GM23248 (cell line): ENCODE measurements at regions not wholly inside any gene's neighbourhood (a gene's known extent, or its start where the extent isn't known, plus 50 kb on each side); places are given as distances from the start of the nearest gene placed in this dataset.

Experiments used
- DNase-seq: peaks from one replicate; pipeline ENCODE4 v3.0.0-alpha.2; 2015
- H2AFZ ChIP-seq: fragments of 200-600 bp; sonication (generic); 2 replicates; pipeline ENCODE4 v1.6.1; 2016; ENCODE audit warnings: antibody characterized with exemption
- H3F3A ChIP-seq: fragments of 200-600 bp; sonication (generic); 2 replicates; pipeline ENCODE4 v1.6.1; 2016; ENCODE audit warnings: mild to moderate bottlenecking, antibody characterized with exemption, mixed run types; ENCODE audit not compliant: insufficient read depth
- H3K27ac ChIP-seq: fragments of 200-600 bp; sonication (generic); 2 replicates; pipeline ENCODE4 v1.5.1; 2016; ENCODE audit warnings: mild to moderate bottlenecking
- H3K27me3 ChIP-seq: fragments of 200-600 bp; sonication (generic); replicated peaks from 2 replicates; pipeline ENCODE4 v1.6.1; 2016; ENCODE audit warnings: mild to moderate bottlenecking; ENCODE audit not compliant: insufficient read depth
- H3K36me3 ChIP-seq: fragments of 200-600 bp; sonication (generic); 2 replicates; pipeline ENCODE4 v1.6.1; 2016; ENCODE audit warnings: low read depth, mild to moderate bottlenecking
- H3K4me1 ChIP-seq: fragments of 200-600 bp; sonication (generic); 2 replicates; pipeline ENCODE4 v1.6.1; 2016; ENCODE audit warnings: mild to moderate bottlenecking; ENCODE audit not compliant: insufficient read depth
- H3K4me2 ChIP-seq: fragments of 200-600 bp; sonication (generic); one replicate; pipeline ENCODE4 v1.6.1; 2016; ENCODE audit warnings: mild to moderate bottlenecking; ENCODE audit not compliant: unreplicated experiment
- H3K4me3 ChIP-seq: fragments of 200-600 bp; sonication (generic); 2 replicates; pipeline ENCODE4 v1.5.1; 2016; ENCODE audit warnings: mild to moderate bottlenecking
- H3K79me2 ChIP-seq: fragments of 200-600 bp; sonication (generic); 2 replicates; pipeline ENCODE4 v1.6.1; 2016; ENCODE audit warnings: mild to moderate bottlenecking; ENCODE audit not compliant: insufficient read depth
- H3K9ac ChIP-seq: fragments of 200-600 bp; sonication (generic); 2 replicates; pipeline ENCODE4 v1.6.1; 2016; ENCODE audit warnings: mild to moderate bottlenecking
- H3K9me2 ChIP-seq: fragments of 200-600 bp; sonication (generic); 2 replicates; pipeline ENCODE4 v1.6.1; 2016; ENCODE audit warnings: mixed run types, mild to moderate bottlenecking, moderate library complexity; ENCODE audit not compliant: insufficient read depth
- H3K9me3 ChIP-seq: fragments of 200-600 bp; sonication (generic); one replicate; pipeline ENCODE4 v1.6.1; 2017; ENCODE audit warnings: low read depth
- H4K20me1 ChIP-seq: fragments of 200-600 bp; sonication (generic); 2 replicates; pipeline ENCODE4 v1.6.0; 2016; ENCODE audit not compliant: insufficient read depth
- EZH2 ChIP-seq: fragments of 200-600 bp; sonication (generic); IDR thresholded peaks from 2 replicates; pipeline ENCODE4 v1.6.1; 2018; ENCODE audit warnings: antibody characterized with exemption, mild to moderate bottlenecking; ENCODE audit not compliant: insufficient read depth, poor library complexity, severe bottlenecking
- EZH2phosphoT487 ChIP-seq: fragments of 200-600 bp; sonication (generic); IDR thresholded peaks from 2 replicates; pipeline ENCODE4 v1.6.1; 2018; ENCODE audit warnings: antibody characterized with exemption, moderate library complexity, mild to moderate bottlenecking, low read depth; ENCODE audit not compliant: insufficient read depth
- WGBS, 2 experiments: methylation state at CpG; one replicate each; pipeline ENCODE4 v1.1.6; 2015 to 2017; ENCODE audit warnings: low lambda C conversion rate in 2 of 2, low coverage in 1 of 2; ENCODE audit errors: missing lambda C conversion rate in 2 of 2; 5-methylcytosine and 5-hydroxymethylcytosine counted together
- in situ Hi-C: fragments of 300-500 bp; cut with MboI; formaldehyde crosslinking; loops from 2 replicates; pipeline ENCODE4 v1.15.0; 2020

DNA sequence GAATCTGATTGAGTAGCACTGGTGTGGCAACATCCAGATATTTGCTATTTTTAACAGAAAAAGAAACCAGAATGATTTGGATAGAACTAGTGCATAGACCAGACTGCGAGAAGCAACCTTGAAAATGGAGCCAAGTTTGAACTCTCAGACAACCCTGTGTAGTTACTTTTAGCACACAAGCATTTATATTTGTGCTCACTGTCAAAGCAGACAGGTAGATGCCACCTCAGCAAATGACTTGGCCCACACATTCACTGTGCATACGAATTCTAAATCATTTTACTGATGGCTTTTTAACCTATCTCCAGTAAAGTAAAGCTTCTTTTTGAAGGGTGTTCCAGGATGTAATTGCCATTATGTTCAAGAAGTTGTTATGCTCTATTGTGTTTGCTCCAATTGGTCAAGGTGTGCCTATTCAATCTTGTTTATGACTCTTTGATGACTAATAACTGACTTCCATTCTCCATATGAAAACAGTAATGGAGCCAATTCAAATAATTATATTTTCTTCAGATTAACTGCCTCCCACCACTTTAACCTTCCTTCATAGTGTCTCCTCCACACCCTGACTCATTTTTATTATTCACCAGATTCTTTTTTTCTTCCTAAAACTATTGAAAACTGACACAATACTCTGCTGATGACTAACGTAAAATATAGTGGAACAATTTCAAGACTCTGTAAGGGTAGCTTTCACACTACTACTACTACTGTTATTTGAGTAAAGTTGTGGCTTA lies 138.5 kb downstream of the CCER1 start:
- H3K27me3 ChIP-seq = no peaks in the 10 kb centered on the region
- H3K4me2 ChIP-seq = no peak overlapping the region
- no peaks in the 10 kb centered on the region for H3K9me2 ChIP-seq
- peaks cover 17% of the 10 kb centered on the region; the same call in 1 of the 2 replicates for H3F3A ChIP-seq
- H3K9me3 ChIP-seq = no peaks in the 10 kb centered on the region
- no peak overlapping the region for H2AFZ ChIP-seq
- DNase-seq = peak; percentile 68
- WGBS, 2 experiments = 57 to 63% methylated on average over 3 of the region's 3 CpGs
- H3K36me3 ChIP-seq = no peaks in the 10 kb centered on the region
- H4K20me1 ChIP-seq = no peaks in the 10 kb centered on the region
- no peaks in the 10 kb centered on the region for H3K79me2 ChIP-seq
- no peak overlapping the region for H3K9ac ChIP-seq
- H3K4me1 ChIP-seq = peaks cover 12% of the 10 kb centered on the region
- H3K27ac ChIP-seq = no peak overlapping the region
- in situ Hi-C loops = no loop called here
- no peak overlapping the region for H3K4me3 ChIP-seq
- TF ChIP-seq EZH2phosphoT487 = no peak
- TF ChIP-seq EZH2 = no peak

DNA sequence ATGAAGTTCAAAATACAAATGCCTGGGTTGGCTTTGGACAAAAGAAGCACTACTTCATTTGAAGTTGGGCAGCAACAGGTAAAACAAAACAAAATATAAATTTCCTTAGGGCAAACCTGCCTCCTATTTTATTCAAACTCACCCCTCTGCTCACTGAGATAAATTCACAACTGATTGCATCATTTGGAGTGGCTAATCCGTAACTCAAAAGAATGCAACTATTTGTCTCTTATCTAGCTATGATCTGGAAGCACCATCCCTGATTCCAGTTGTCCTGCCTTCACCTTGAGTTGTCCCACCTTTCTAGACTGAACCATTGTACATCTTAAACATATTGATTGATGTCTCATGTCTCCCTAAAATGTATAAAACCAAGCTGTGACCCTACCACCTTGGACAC lies 145.0 kb downstream of the CCER1 start:
- Histone ChIP-seq H3K9me3 (no peaks in the 10 kb centered on the region), H4K20me1 (no peaks in the 10 kb centered on the region), H2AFZ (no peak overlapping the region), H3K4me2 (no peak overlapping the region), H3K9ac (no peak overlapping the region), H3F3A (no peaks in the 10 kb centered on the region), H3K4me1 (no peaks in the 10 kb centered on the region), H3K4me3 (no peak overlapping the region), H3K79me2 (no peaks in the 10 kb centered on the region), H3K27ac (no peak overlapping the region), H3K36me3 (no peaks in the 10 kb centered on the region), H3K9me2 (no peaks in the 10 kb centered on the region), H3K27me3 (no peaks in the 10 kb centered on the region)
- WGBS, 2 experiments = 81 to 83% methylated on average over 1 of the region's 1 CpG
- in situ Hi-C loops = no loop called here
- TF ChIP-seq EZH2phosphoT487 = no peak
- no peak for TF ChIP-seq EZH2
- no peak for DNase-seq

DNA sequence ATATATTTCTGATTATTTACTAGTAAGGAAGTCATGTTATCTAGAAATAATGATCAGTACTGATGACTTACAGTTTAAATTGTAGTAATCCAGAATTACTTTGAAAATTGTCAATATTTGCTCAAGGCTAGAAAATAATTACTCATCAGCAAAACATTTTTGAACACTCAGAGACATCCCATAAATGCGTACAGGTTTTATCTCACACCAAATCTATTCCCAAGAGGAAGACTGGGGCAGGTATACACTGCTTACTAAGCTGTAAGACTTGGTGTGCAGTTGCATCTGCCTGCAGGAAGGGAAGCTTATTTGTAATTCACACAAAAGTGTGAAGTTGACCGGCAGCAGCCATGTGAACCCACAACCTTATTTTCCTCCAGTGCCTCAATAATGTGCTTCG lies 146.4 kb downstream of the CCER1 start:
- H3K27ac ChIP-seq = no peak overlapping the region
- DNase-seq = no peak

DNA sequence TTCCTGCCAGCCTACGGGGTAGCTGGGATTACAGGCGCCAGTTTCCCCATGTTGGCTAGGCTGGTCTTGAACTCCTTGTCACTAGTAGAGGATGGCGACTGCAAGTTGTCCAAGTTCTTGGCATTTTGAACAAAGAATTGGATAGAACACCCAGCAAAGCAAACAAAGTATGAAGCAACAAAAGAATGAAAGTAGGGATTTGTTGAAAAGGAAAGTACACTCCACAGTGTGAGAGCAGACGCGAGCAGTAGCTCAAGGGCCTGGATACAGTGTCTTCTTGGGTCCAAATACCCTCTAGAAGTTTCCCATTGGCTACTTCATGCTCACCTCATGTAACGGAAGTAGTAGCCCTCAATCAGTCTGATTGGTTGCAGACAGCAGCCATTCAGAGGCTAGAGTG lies 152.2 kb downstream of the CCER1 start:
- H3K27me3 ChIP-seq = no peaks in the 10 kb centered on the region
- 80 to 88% methylated on average over 6 of the region's 6 CpGs for WGBS, 2 experiments
- H3K9me2 ChIP-seq = no peaks in the 10 kb centered on the region
- H3K4me1 ChIP-seq = no peaks in the 10 kb centered on the region
- no peak overlapping the region for H3K9ac ChIP-seq
- H4K20me1 ChIP-seq = no peaks in the 10 kb centered on the region
- H3K79me2 ChIP-seq = no peaks in the 10 kb centered on the region
- no peaks in the 10 kb centered on the region for H3K36me3 ChIP-seq
- TF ChIP-seq EZH2phosphoT487 (no peak), EZH2 (no peak)
- no peak overlapping the region for H2AFZ ChIP-seq
- H3K27ac ChIP-seq = no peak overlapping the region
- DNase-seq = no peak
- no peak overlapping the region for H3K4me2 ChIP-seq
- no peaks in the 10 kb centered on the region for H3F3A ChIP-seq
- H3K9me3 ChIP-seq = no peaks in the 10 kb centered on the region
- H3K4me3 ChIP-seq = no peak overlapping the region
- in situ Hi-C loops = no loop called here

More for the DNA sequence above, 146.4 kb downstream of the CCER1 start:
- no peaks in the 10 kb centered on the region for H4K20me1 ChIP-seq
- no peak overlapping the region for H3K4me2 ChIP-seq
- H3F3A ChIP-seq = no peaks in the 10 kb centered on the region
- H3K4me3 ChIP-seq = no peak overlapping the region
- H3K9me2 ChIP-seq = no peaks in the 10 kb centered on the region
- H3K4me1 ChIP-seq = no peaks in the 10 kb centered on the region
- H2AFZ ChIP-seq = no peak overlapping the region
- H3K36me3 ChIP-seq = no peaks in the 10 kb centered on the region
- in situ Hi-C loops = no loop called here
- H3K27me3 ChIP-seq = no peaks in the 10 kb centered on the region
- TF ChIP-seq EZH2 (no peak), EZH2phosphoT487 (no peak)
- H3K79me2 ChIP-seq = no peaks in the 10 kb centered on the region
- H3K9me3 ChIP-seq = no peaks in the 10 kb centered on the region
- H3K9ac ChIP-seq = no peak overlapping the region
- WGBS, 2 experiments = 72 to 78% methylated on average over 3 of the region's 3 CpGs
